HG03159 (cell line): ENCODE measurements at regions not wholly inside any gene's neighbourhood (a gene's known extent, or its start where the extent isn't known, plus 50 kb on each side); places are given as distances from the start of the nearest gene placed in this dataset.

Experiments
- ATAC-seq: cut with Tn5 transposase; IDR thresholded peaks from one replicate; pipeline ENCODE4 v1.9.1; 2021; ENCODE audit warnings: mild to moderate bottlenecking, moderate library complexity; ENCODE audit not compliant: unreplicated experiment

DNA sequence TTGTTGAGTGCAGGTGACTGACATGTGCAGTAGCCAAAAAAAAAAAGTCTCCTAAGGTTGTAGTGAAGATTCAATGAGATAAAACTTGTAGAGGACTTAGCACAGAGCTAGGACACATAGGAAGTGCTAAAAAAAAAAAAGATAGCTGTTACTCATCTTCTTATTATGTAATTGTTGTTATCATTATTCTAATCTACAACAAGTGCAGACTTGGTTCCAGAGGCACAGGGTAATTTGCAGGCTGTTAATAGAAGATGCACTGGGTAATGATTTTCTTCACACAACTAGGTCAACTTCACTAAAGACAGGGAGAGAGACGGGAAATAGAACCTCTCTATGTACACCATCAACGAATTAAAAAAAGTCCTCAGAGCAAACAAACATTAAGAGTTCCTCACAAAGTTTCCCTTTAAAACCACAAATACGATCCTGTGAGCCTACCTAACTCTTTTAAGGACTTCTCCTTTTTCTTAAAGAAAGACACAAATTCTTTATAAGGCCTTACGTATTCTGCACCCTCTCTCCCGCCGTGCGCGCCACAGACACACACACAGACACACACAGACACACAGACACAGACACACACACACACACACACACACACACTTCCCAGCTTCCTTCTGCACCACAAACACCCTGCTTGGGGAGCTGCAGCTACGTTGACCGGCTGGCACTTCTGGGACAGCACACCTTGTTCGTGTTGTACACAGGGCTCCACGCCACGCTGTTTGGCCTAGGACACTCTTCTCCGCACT lies 49.8 kb upstream of the GADD45A start:
- no peak for ATAC-seq
